ENCODE measurements at regions not wholly inside any gene's neighbourhood (a gene's known extent, or its start where the extent isn't known, plus 50 kb on each side); places are given as distances from the start of the nearest gene placed in this dataset.

DNA sequence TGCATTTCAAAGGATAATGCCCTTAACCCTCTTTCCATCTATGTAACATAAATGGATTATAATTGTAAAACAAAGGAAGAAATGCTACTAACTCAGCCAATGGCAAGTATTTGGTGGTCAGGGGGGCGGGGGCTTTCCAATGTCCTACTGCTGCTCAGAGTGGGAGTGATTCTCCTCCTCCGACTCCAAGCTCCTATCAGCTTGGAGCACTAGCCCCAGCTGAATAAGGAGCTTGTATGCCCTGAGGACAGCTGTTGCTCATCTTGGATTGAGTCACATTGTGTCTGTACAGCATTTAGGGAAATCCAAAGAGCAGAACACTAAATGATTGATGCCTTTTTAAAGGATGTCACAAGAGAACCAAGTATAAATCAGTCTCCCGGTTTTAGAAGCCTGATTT is 105.6 kb upstream of the ZNF521 start:
- Histone ChIP-seq H3K4me3 (no peak overlapping the region), H3K27me3 (no peaks in the 10 kb centered on the region), H3K4me1 (no peaks in the 10 kb centered on the region), H3K27ac (no peak overlapping the region), H3K36me3 (no peaks in the 10 kb centered on the region), H3K9me3 (no peaks in the 10 kb centered on the region)
- no peak for TF ChIP-seq CTCF (IDR thresholded peaks at IDR 0.05)
- no peak for DNase-seq
- intact Hi-C loops (cut with DNase I) = no loop called here
- ATAC-seq = no peak

DNA sequence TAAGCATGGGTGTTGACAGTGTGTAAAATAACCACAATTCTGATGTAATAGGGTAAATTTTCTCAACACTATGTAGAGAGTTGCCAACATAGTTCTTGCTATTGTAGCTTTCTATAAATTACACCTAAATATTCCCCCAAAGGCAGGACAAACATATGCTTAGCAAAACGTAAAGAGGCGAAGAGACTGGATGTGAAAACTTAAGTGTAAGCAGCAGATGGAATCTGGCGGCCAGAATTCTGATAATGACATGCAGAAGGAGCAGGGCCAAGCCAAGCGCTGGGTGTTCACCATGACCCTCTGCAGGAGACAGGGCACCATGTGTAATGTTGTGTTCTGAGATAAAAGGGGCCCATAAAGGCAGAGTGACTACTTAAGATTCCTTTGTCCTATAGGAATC is 105.2 kb upstream of the ZNF521 start:
- no peak for ATAC-seq
- intact Hi-C loops (cut with DNase I) = no loop called here

GRCh38 chr18:25456334-25457010 is 104.5 kb upstream of the ZNF521 start:
- H3K4me3 ChIP-seq = no peak overlapping the region
- intact Hi-C loops (cut with DNase I) = no loop called here
- H3K4me1 ChIP-seq = no peaks in the 10 kb centered on the region
- no peaks in the 10 kb centered on the region for H3K9me3 ChIP-seq
- DNase-seq (no peak), ATAC-seq (no peak)
- no peaks in the 10 kb centered on the region for H3K27me3 ChIP-seq
- TF ChIP-seq CTCF (IDR thresholded peaks at IDR 0.05) = no peak
- H3K27ac ChIP-seq = no peak overlapping the region
- no peaks in the 10 kb centered on the region for H3K36me3 ChIP-seq

More for the DNA sequence above, 105.2 kb upstream of the ZNF521 start:
- no peak overlapping the region for H3K4me3 ChIP-seq
- H3K36me3 ChIP-seq = no peaks in the 10 kb centered on the region
- H3K9me3 ChIP-seq = no peaks in the 10 kb centered on the region
- no peaks in the 10 kb centered on the region for H3K27me3 ChIP-seq
- TF ChIP-seq CTCF (IDR thresholded peaks at IDR 0.05) = no peak
- H3K27ac ChIP-seq = no peak overlapping the region
- no peak for DNase-seq
- no peaks in the 10 kb centered on the region for H3K4me1 ChIP-seq

GRCh38 chr18:25455646-25456045 is 103.7 kb upstream of the ZNF521 start:
- intact Hi-C loops (cut with DNase I) = no loop called here
- ATAC-seq (no peak), DNase-seq (no peak)
- Histone ChIP-seq H3K27ac (no peak overlapping the region), H3K27me3 (no peaks in the 10 kb centered on the region), H3K4me1 (no peaks in the 10 kb centered on the region), H3K9me3 (no peaks in the 10 kb centered on the region), H3K4me3 (no peak overlapping the region), H3K36me3 (no peaks in the 10 kb centered on the region)
- TF ChIP-seq CTCF (IDR thresholded peaks at IDR 0.05) = no peak

DNA sequence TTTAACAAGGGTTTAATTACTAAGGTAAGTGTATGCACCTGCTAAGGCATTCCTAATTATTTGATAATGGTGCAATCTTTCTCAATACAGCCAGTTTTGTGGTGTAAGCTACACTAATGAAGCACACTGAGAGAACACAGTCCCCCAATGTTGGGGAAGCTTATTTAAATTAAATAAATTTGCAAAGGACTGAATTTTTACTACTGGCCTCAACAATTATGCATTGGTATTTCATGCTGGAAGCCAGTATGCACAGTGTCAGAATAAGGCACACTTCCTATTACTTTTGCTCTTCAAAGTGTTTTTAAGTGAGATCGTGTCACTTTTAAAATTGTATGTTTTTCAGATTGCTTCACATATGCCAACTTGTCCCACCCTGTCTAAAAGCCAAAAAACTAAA is 103.2 kb upstream of the ZNF521 start:
- no peak for DNase-seq
- TF ChIP-seq CTCF (IDR thresholded peaks at IDR 0.05) = no peak
- no peak for ATAC-seq

DNA sequence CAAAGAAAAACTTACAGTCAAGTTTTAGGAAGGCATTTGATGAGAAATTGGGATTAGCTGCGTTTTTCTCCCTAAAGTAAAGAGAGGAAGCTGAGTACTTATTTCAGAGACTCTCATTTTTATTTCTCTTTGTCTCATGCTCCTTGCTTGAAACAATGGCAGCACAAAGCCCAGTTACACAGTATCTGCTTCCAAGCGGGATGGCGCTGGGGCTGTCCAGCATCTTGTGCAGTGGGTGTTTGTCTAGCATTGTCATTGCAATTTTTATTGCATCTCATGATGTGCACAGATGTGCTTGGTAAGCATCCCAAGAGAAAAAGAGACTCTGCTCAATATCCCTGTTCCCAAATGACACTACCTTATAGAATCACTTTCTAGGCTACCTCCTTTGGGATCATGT is 102.8 kb upstream of the ZNF521 start:
- ATAC-seq (no peak), DNase-seq (no peak)
- Histone ChIP-seq H3K27ac (no peak overlapping the region), H3K4me3 (no peak overlapping the region), H3K9me3 (no peaks in the 10 kb centered on the region), H3K27me3 (no peaks in the 10 kb centered on the region), H3K36me3 (no peaks in the 10 kb centered on the region), H3K4me1 (no peaks in the 10 kb centered on the region)
- intact Hi-C loops (cut with DNase I) = no loop called here
- TF ChIP-seq CTCF (IDR thresholded peaks at IDR 0.05) = no peak

More for the DNA sequence above, 103.2 kb upstream of the ZNF521 start:
- Histone ChIP-seq H3K4me3 (no peak overlapping the region), H3K4me1 (no peaks in the 10 kb centered on the region), H3K36me3 (no peaks in the 10 kb centered on the region), H3K9me3 (no peaks in the 10 kb centered on the region), H3K27me3 (no peaks in the 10 kb centered on the region), H3K27ac (no peak overlapping the region)
- intact Hi-C loops (cut with DNase I) = no loop called here

Data from upper lobe of right lung (tissue), 1 donor.